ENCODE measurements at regions not wholly inside any gene's neighbourhood (a gene's known extent, or its start where the extent isn't known, plus 50 kb on each side); places are given as distances from the start of the nearest gene placed in this dataset.
"Not testable (repeated sequence)": the region's sequence is repeated elsewhere in the genome, so short reads cannot be mapped to it uniquely, and the experiment has no call there.

GRCh38 chr16:88272437-88272836 is 110.3 kb upstream of the ZNF469 start:
- not testable (repeated sequence) for TF ChIP-seq CTCF (conservative IDR thresholded peaks at IDR 0.05; ENCODE audit: low read depth, low read length); EZH2 (IDR thresholded peaks at IDR 0.05; ENCODE audit: borderline replicate concordance, low read depth, low read length, poor library complexity, severe bottlenecking)

All from A673 (cell line).